HL-60/S4 treated with phorbol 12-myristate 13-acetate at 8.2 ng/mL for 4 days and 3 days (cell line): ENCODE measurements at regions not wholly inside any gene's neighbourhood (a gene's known extent, or its start where the extent isn't known, plus 50 kb on each side); places are given as distances from the start of the nearest gene placed in this dataset.
"Not testable (repeated sequence)": the region's sequence is repeated elsewhere in the genome, so short reads cannot be mapped to it uniquely, and the experiment has no call there.

ENCODE experiments used
- in situ Hi-C: fragments of 300-500 bp; cut with MboI; formaldehyde crosslinking; loops from 2 replicates; pipeline ENCODE4 v1.15.0; 2022; ENCODE audit warnings: low sequenced_read_pairs

- in situ Hi-C loops: not testable (repeated sequence)
Observed at GRCh38 chr6:168795611-168796010, 354.6 kb downstream of the SMOC2 start.

GRCh38 chr6:168794491-168794890 lies 353.5 kb downstream of the SMOC2 start:
- in situ Hi-C loops: no loop called here

- in situ Hi-C loops: no loop called here
Observed at GRCh38 chr6:168793649-168794048, 352.7 kb downstream of the SMOC2 start.

GRCh38 chr6:168791917-168792316 lies 350.9 kb downstream of the SMOC2 start:
- in situ Hi-C loops: no loop called here

- in situ Hi-C loops: no loop called here
Observed at GRCh38 chr6:168789699-168790098, 348.7 kb downstream of the SMOC2 start.

- in situ Hi-C loops: no loop called here
Observed at GRCh38 chr6:168785720-168786511, 344.9 kb downstream of the SMOC2 start.

- in situ Hi-C loops: no loop called here
Observed at GRCh38 chr6:168784426-168784825, 343.4 kb downstream of the SMOC2 start.

GRCh38 chr6:168783720-168784119 lies 342.7 kb downstream of the SMOC2 start:
- in situ Hi-C loops: no loop called here

- in situ Hi-C loops: no loop called here
Observed at GRCh38 chr6:168782187-168782751, 341.3 kb downstream of the SMOC2 start.

GRCh38 chr6:168778201-168778600 lies 337.2 kb downstream of the SMOC2 start:
- in situ Hi-C loops: no loop called here

GRCh38 chr6:168774381-168774780 lies 333.4 kb downstream of the SMOC2 start:
- in situ Hi-C loops: no loop called here

GRCh38 chr6:168773788-168774187 lies 332.8 kb downstream of the SMOC2 start:
- in situ Hi-C loops: no loop called here

- in situ Hi-C loops: no loop called here
Observed at GRCh38 chr6:168765752-168766151, 324.8 kb downstream of the SMOC2 start.

GRCh38 chr6:168756009-168756634 lies 315.1 kb downstream of the SMOC2 start:
- in situ Hi-C loops: no loop called here

GRCh38 chr6:168746643-168747042 lies 305.7 kb downstream of the SMOC2 start:
- in situ Hi-C loops: no loop called here

GRCh38 chr6:168746013-168746412 lies 305.0 kb downstream of the SMOC2 start:
- in situ Hi-C loops: no loop called here

- in situ Hi-C loops: no loop called here
Observed at GRCh38 chr6:168744861-168745260, 303.9 kb downstream of the SMOC2 start.

- in situ Hi-C loops: no loop called here
Observed at GRCh38 chr6:168741942-168742782, 301.2 kb downstream of the SMOC2 start.

GRCh38 chr6:168741305-168741704 lies 300.3 kb downstream of the SMOC2 start:
- in situ Hi-C loops: no loop called here

- in situ Hi-C loops: no loop called here
Observed at GRCh38 chr6:168739381-168739780, 298.4 kb downstream of the SMOC2 start.

GRCh38 chr6:168737481-168737880 lies 296.5 kb downstream of the SMOC2 start:
- in situ Hi-C loops: no loop called here
